ENCODE measurements at regions not wholly inside any gene's neighbourhood (a gene's known extent, or its start where the extent isn't known, plus 50 kb on each side); places are given as distances from the start of the nearest gene placed in this dataset.

DNA sequence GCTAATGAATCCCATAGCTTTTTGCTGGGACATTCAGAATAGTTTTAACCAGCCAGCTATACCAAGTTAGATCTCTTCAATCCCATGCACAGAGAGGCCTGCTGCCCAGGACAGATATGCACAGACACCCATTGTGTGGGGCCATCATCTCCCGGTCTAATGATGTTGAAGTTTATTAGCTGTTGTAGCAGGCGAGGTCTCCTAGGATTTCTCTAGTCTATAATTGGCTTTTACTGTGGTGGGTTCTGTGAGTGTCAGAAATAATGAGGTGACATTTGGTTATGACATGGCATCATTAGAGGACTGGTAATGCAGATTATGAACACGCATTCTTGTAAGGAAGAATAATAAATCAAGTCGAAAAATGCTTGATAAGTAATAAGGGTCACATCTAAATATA, 81.4 kb upstream of the PLPP4 start:
- TF ChIP-seq, protein P1, sequence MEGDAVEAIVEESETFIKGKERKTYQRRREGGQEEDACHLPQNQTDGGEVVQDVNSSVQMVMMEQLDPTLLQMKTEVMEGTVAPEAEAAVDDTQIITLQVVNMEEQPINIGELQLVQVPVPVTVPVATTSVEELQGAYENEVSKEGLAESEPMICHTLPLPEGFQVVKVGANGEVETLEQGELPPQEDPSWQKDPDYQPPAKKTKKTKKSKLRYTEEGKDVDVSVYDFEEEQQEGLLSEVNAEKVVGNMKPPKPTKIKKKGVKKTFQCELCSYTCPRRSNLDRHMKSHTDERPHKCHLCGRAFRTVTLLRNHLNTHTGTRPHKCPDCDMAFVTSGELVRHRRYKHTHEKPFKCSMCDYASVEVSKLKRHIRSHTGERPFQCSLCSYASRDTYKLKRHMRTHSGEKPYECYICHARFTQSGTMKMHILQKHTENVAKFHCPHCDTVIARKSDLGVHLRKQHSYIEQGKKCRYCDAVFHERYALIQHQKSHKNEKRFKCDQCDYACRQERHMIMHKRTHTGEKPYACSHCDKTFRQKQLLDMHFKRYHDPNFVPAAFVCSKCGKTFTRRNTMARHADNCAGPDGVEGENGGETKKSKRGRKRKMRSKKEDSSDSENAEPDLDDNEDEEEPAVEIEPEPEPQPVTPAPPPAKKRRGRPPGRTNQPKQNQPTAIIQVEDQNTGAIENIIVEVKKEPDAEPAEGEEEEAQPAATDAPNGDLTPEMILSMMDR (IDR thresholded peaks at IDR 0.05; ENCODE audit: low read depth, low read length, poor library complexity, severe bottlenecking): no peak
- TF ChIP-seq EZH2phosphoT487 (IDR thresholded peaks at IDR 0.05; ENCODE audit: borderline replicate concordance, low read length): no peak
